Adrenal gland (tissue), 5 donors: ENCODE measurements at regions not wholly inside any gene's neighbourhood (a gene's known extent, or its start where the extent isn't known, plus 50 kb on each side); places are given as distances from the start of the nearest gene placed in this dataset.

Experiments
- POLR2A ChIP-seq, 2 donors: fragments of 450-650 bp; IDR thresholded peaks; one replicate each; pipeline ENCODE4 v1.6.1; 2017; ENCODE audit warnings: antibody characterized with exemption in 2 of 2, mild to moderate bottlenecking in 2 of 2, moderate library complexity in 1 of 2
- TF ChIP-seq, protein P1 (sequence below), 6 experiments: fragments of 450-650 bp in 4 of 6; fragments of 200-600 bp in 2 of 6; sonication (generic) in 1 of 6; IDR thresholded peaks; 1 replicate in 5 of 6; 2 replicates in 1 of 6; pipeline versions ENCODE4 v1.5.1 to v1.8.0; 2016 to 2021; ENCODE audit warnings: antibody characterized with exemption in 6 of 6, mild to moderate bottlenecking in 2 of 6, moderate library complexity in 1 of 6
- donor health status: DM: no; HTN: no; CAD: no.

DNA sequence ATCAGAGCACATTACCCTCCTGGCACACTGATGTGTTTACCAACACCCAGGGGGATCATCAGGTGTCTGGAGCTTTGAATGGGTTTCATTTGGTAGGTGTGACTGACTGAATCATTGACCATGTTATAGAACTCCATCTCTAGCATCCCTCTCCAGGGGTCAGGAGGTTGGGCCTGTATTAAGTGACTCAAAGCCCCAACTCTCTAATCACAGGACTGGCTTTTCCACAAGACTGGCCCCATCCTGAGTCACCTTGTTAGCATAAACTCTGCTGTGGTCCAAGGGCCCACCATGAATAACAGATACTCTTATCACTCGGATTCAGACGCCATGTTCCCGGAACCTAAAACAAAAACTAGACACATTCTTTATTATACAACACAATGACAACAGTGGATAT is 125.9 kb upstream of the NDUFV2 start:
- TF ChIP-seq POLR2A (IDR thresholded peaks at IDR 0.05): no peak
- TF ChIP-seq, protein P1, sequence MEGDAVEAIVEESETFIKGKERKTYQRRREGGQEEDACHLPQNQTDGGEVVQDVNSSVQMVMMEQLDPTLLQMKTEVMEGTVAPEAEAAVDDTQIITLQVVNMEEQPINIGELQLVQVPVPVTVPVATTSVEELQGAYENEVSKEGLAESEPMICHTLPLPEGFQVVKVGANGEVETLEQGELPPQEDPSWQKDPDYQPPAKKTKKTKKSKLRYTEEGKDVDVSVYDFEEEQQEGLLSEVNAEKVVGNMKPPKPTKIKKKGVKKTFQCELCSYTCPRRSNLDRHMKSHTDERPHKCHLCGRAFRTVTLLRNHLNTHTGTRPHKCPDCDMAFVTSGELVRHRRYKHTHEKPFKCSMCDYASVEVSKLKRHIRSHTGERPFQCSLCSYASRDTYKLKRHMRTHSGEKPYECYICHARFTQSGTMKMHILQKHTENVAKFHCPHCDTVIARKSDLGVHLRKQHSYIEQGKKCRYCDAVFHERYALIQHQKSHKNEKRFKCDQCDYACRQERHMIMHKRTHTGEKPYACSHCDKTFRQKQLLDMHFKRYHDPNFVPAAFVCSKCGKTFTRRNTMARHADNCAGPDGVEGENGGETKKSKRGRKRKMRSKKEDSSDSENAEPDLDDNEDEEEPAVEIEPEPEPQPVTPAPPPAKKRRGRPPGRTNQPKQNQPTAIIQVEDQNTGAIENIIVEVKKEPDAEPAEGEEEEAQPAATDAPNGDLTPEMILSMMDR (IDR thresholded peaks at IDR 0.05): no peak
